GM21367 (cell line): ENCODE measurements at regions not wholly inside any gene's neighbourhood (a gene's known extent, or its start where the extent isn't known, plus 50 kb on each side); places are given as distances from the start of the nearest gene placed in this dataset.
"Not testable (repeated sequence)": the region's sequence is repeated elsewhere in the genome, so short reads cannot be mapped to it uniquely, and the experiment has no call there.

ENCODE experiments used
- ATAC-seq: cut with Tn5 transposase; IDR thresholded peaks from one replicate; pipeline ENCODE4 v1.9.1; 2021; ENCODE audit not compliant: unreplicated experiment

GRCh38 chr5:56763711-56764466 is 51.5 kb upstream of the MAP3K1 start:
- ATAC-seq: no peak

GRCh38 chr5:56763182-56763581 is 52.2 kb upstream of the MAP3K1 start:
- ATAC-seq: no peak

- no peak for ATAC-seq
Observed at GRCh38 chr5:56761151-56761885, 54.0 kb upstream of the MAP3K1 start.

GRCh38 chr5:56760723-56761122 is 54.6 kb upstream of the MAP3K1 start:
- ATAC-seq: no peak

- ATAC-seq: no peak
Observed at GRCh38 chr5:56759521-56760216, 55.7 kb upstream of the MAP3K1 start.

- ATAC-seq: no peak
Observed at GRCh38 chr5:56757077-56757476, 58.3 kb upstream of the MAP3K1 start.

GRCh38 chr5:56755036-56755555 is 60.3 kb upstream of the MAP3K1 start:
- no peak for ATAC-seq

GRCh38 chr5:56753588-56753987 is 61.8 kb upstream of the MAP3K1 start:
- ATAC-seq: not testable (repeated sequence)

GRCh38 chr5:56751572-56752313 is 63.6 kb upstream of the MAP3K1 start:
- ATAC-seq: no peak

GRCh38 chr5:56749842-56750241 is 65.5 kb upstream of the MAP3K1 start:
- ATAC-seq: no peak

GRCh38 chr5:56746553-56747339 is 68.6 kb upstream of the MAP3K1 start:
- no peak for ATAC-seq

- no peak for ATAC-seq
Observed at GRCh38 chr5:56745864-56746263, 69.5 kb upstream of the MAP3K1 start.

GRCh38 chr5:56740868-56741267 is 74.5 kb upstream of the MAP3K1 start:
- no peak for ATAC-seq

- ATAC-seq: no peak
Observed at GRCh38 chr5:56739990-56740389, 75.4 kb upstream of the MAP3K1 start.

- ATAC-seq: no peak
Observed at GRCh38 chr5:56737951-56738606, 77.3 kb upstream of the MAP3K1 start.

GRCh38 chr5:56737002-56737621 is 78.2 kb upstream of the MAP3K1 start:
- no peak for ATAC-seq

- ATAC-seq: no peak
Observed at GRCh38 chr5:56735849-56736641, 79.3 kb upstream of the MAP3K1 start.

- no peak for ATAC-seq
Observed at GRCh38 chr5:56734091-56734694, 81.2 kb upstream of the MAP3K1 start.
